Right hindlimb (tissue), 1 donor: ENCODE measurements at regions not wholly inside any gene's neighbourhood (a gene's known extent, or its start where the extent isn't known, plus 50 kb on each side); places are given as distances from the start of the nearest gene placed in this dataset.

Experiments
- DNase-seq: peaks from one replicate; pipeline ENCODE4 v3.0.0-alpha.2; 2018

DNA sequence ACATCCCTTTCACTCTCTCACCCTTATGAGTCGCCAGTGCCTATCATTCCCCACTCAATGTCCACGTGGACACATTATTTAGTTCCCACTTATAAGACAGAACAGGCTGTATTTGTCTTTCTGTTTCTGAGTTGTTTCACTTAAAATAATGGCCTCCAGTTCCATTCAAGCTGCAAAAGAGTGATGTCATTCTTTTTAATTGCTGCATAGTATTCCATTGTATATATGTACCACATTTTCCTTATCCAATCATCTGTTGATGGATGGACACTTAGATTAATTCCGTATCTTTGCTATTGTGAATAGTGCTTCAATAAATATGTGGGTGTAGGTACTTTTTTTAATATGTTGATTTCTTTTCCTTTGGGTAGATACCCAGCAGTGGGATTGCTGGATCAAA, 79.1 kb downstream of the ZNF365 start:
- DNase-seq = no peak

GRCh38 chr10:62454687-62455397, 80.7 kb downstream of the ZNF365 start:
- DNase-seq = no peak

- no peak for DNase-seq
Measured at GRCh38 chr10:62456611-62457101, 82.5 kb downstream of the ZNF365 start.

GRCh38 chr10:62457196-62457595, 83.0 kb downstream of the ZNF365 start:
- no peak for DNase-seq

GRCh38 chr10:62457598-62457997, 83.4 kb downstream of the ZNF365 start:
- no peak for DNase-seq

DNA sequence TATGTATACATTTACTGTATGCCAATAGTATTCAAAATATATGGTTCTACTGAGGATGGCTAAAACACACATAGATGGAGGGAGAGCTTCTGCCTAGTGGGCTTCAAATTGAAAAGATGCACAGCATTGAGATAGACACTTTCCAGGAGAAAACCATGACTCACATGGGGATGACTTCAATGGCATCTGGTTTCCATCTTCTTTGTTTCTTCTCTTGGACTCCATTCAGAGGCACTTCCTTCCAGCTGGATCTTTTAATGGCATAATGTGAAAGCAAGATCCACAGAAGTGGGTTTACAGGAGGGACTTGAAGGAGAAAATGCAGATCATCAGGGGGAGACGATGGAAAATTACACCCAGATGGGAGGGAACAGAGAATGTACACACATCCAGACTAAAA, 84.9 kb downstream of the ZNF365 start:
- no peak for DNase-seq

DNA sequence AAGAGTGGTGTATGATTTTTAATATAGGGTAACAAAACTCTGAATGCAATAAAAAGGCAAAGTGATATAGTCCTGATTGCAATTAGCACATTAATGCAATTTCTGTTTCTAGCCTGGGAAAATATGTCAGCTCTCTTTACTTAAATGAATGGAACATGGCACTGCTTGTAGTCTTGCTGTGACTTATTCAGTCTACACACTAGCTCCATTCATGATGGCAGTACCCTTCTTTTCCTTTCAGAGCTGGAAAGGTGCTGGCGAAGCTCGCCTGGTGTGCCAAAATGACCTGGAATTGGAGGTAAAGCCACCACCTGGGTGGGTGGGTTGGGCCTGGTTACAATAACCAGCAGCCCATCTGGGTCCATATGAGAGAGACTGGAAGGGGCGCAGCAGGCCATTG, 85.3 kb downstream of the ZNF365 start:
- DNase-seq = no peak

- DNase-seq = no peak
Measured at GRCh38 chr10:62460393-62460792, 86.2 kb downstream of the ZNF365 start.

DNA sequence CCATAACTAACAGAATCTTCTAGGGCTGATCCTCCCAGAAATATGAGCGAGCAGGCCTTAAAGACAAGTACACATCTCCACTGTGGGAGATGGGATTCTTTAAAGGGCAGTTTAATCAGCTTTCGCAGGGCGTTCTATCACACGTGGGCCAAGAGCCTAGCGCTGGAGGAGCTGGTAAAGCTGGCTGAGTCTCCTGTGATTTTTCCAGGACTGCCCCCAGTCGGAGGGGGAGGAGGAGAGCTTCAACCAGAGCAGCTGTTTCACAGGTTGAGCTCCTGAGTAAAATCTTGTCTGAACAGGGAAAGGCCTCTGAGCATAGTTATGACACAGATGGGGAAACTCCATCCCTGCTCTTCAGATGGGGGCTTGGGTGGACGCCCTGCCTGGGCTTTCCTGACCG, 87.0 kb downstream of the ZNF365 start:
- DNase-seq = no peak

DNA sequence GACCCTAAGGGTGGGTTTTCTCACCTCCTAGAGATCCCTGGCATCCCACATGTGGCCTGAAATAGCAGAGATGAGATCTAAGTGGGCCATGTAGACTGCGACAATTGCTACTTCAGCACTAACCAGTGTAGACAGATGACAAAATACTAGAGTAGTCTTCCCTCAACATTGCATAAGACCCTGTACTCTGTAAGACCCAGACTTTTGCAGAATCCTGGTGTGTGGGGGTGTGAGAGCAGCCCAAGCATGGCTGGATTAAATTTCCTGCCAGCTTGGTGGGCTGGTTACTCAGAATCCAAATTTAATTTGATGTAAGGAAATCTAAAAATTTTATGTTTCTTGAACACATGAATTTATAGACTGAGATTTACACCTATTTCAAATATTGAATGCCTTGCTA, 88.3 kb downstream of the ZNF365 start:
- DNase-seq = no peak

- DNase-seq = no peak
Measured at GRCh38 chr10:62463364-62463763, 89.2 kb downstream of the ZNF365 start.

- no peak for DNase-seq
Measured at GRCh38 chr10:62464308-62464707, 90.1 kb downstream of the ZNF365 start.

GRCh38 chr10:62466590-62466989, 92.4 kb downstream of the ZNF365 start:
- no peak for DNase-seq

DNA sequence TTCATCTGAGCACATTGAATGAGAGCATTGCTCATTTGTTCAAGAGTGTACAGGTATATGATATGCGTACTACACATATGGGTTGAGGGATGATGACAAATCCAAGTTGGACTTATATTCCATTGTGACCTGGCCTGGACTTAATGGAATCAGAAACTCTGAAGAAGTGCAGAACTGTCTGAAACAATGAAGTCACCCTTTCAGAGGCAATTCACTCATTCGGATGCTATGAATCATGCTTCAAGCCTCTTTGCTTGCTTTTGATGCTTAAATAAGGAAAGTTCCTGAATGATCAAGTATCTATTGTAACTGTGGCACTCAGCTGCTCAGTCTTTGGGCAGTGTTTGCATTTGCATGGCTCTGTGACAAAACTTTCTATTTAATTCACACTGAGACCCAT, 93.4 kb downstream of the ZNF365 start:
- no peak for DNase-seq

GRCh38 chr10:62471711-62472110, 97.5 kb downstream of the ZNF365 start:
- no peak for DNase-seq

DNA sequence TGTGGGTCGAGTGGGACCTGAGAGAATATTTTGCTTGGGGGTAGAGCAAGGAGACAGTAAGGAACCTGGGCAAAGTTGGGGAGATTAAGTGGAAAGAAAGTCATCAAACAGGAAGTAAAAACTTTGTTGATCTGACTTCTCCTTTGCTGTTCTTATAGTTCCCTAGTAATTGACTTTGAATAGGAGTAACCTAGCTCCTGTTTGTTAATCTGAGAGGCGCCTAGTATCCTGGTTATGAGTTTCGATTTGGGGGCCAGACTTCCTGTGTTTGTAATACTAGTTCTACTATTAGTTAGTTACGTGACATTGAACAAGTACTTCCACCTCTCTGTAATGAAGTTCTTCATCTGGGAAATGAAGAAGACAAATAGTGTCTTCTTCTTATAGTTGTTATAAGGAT, 99.1 kb downstream of the ZNF365 start:
- no peak for DNase-seq

- no peak for DNase-seq
Measured at GRCh38 chr10:62475551-62475950, 101.4 kb downstream of the ZNF365 start.

DNA sequence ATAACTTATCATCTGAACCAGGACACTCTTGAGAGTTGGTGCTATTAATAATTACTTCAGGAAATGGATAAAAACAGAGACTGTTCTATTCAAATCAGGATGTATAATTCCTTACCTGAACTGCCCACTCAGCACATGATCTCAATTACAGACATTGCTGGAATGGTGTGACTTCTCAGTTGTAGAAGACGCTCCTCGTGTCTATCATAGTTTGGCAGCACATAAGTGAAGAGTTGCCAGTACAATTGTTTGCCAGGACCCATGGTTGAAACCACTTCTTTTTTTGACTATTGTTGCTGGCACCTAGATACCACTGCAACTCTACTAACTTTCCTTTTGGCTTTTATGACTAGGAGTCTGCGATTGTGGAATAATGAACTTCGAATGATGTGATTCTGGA, 105.4 kb downstream of the ZNF365 start:
- no peak for DNase-seq

GRCh38 chr10:62480196-62480595, 106.0 kb downstream of the ZNF365 start:
- DNase-seq = no peak

GRCh38 chr10:62482581-62482980, 108.4 kb downstream of the ZNF365 start:
- no peak for DNase-seq

DNA sequence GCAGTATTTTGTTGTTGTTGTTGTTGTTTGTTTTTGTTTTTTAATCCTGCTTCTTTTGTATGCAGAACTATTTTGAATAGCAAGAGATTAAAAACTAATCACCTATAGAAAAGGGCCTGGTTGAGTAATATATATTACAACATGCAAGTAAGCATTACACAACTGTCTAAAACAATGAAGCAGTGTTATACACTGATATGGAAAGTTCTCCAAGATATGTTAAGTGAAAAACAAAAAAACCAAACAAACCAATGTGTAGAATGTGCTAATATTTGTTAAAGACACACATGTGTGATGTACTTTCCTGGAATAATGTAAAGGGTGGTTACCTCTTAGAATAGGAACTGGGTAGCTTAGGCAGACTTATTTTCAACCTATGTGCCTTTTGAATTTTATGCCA, 117.4 kb downstream of the ZNF365 start:
- no peak for DNase-seq

DNA sequence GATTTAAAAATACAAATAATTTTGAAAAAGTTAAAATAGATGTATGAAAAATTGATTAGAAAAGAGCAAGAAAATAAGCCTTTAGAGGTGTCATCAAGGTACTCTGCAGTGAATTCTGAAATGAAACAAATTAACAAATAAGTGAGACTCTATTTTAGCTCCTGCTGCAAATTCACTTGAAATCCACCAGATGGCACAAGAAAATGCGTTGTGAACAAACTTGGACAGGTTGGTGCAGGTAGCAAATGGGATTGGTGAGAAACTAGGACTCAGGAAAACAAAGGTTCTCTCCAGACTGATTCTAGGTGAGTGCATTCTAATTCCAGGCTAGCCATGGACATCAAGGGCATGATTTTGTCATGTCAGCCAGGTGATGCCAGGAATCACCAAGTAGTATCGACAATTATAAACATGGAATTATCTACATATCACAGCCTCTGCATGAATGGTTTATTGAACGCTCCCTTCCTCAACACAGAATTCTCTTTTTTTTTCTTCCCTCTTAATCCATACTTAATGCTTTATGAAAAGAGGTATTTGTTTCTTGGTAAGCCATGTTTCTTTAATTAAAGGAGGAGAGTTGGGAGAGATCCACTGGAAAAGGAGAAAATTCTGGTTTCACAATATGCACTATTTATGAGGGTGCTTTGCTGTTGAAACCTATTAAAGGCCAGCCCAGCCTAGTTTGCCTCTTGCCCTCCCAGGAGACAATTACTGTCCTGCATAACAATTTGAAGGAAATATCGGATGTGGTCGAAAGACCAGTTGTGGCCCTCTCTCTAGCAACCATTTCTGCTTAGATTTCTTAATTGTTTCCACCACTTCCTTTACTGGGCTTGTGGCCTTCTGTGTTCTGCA, 118.1 kb downstream of the ZNF365 start:
- DNase-seq = no peak

GRCh38 chr10:62492870-62493180, 118.7 kb downstream of the ZNF365 start:
- no peak for DNase-seq

GRCh38 chr10:62496925-62497324, 122.8 kb downstream of the ZNF365 start:
- DNase-seq = no peak

DNA sequence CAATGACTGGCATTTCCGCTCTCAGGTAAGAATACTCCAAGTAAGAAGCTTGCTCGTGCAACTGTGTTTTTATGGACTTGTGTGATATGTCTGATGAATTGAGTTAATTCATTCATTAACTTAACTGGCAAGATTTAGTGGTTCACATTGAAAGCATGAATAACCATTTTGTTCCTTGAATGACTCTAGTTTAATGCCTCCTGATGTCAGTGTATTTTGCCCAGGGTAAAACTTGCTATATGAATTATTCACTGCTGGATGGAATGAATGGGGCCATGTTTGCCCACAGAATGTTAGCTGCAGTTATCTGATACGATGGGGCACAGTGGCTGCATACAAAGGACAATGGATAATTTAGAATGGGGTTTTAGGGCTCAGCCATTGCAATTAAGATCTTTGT, 124.1 kb downstream of the ZNF365 start:
- no peak for DNase-seq
